ENCODE measurements at regions not wholly inside any gene's neighbourhood (a gene's known extent, or its start where the extent isn't known, plus 50 kb on each side); places are given as distances from the start of the nearest gene placed in this dataset.

- Histone ChIP-seq H3K9ac (no peak overlapping the region), H3K27me3 (ENCODE audit: insufficient read depth) (no peaks in the 10 kb centered on the region), H3K27ac (ENCODE audit: low read depth in 2 of 2, low read length in 1 of 2) (no peak overlapping the region), H3K9me3 (no peaks in the 10 kb centered on the region), H4K20me1 (ENCODE audit: insufficient read depth) (no peaks in the 10 kb centered on the region), H3F3A (replicated peaks; ENCODE audit: insufficient read depth) (no peaks in the 10 kb centered on the region), H3K4me1 (ENCODE audit: control insufficient read depth in 1 of 2, insufficient read depth in 2 of 2, low read depth in 1 of 2, low read length in 1 of 2) (no peaks in the 10 kb centered on the region), H3K36me3 (replicated peaks in 1 of 2; ENCODE audit: control insufficient read depth in 1 of 2, insufficient read depth in 2 of 2, low read length in 1 of 2) (no peaks in the 10 kb centered on the region), H3K4me2 (no peak overlapping the region), H3K79me2 (ENCODE audit: insufficient read depth) (no peaks in the 10 kb centered on the region), H3K9me2 (no peaks in the 10 kb centered on the region), H3K4me3 (ENCODE audit: low read depth in 2 of 2, low read length in 1 of 2) (no peak overlapping the region), H2AFZ (ENCODE audit: low read depth) (no peak overlapping the region)
- 56% methylated on average over 7 of the region's 7 CpGs for WGBS (ENCODE audit: low lambda C conversion rate)
- POLR2A ChIA-PET: no interaction called here
- DNase-seq: no peak
- CTCF ChIA-PET: interaction anchor here (1.3 kb wide), 1 partner anchor 29 kb away, joined by 4 read pairs; no protein-coding TSS in a partner anchor
- TF ChIP-seq EP300 (IDR thresholded peaks at IDR 0.05; ENCODE audit: borderline replicate concordance in 1 of 2, low read depth in 1 of 2, low read length in 1 of 2) (no peak), NFIC (IDR thresholded peaks at IDR 0.05; ENCODE audit: borderline replicate concordance) (no peak), FOXJ3 (CRISPR knock-in tag; IDR thresholded peaks at IDR 0.05) (no peak), SMC3 (IDR thresholded peaks at IDR 0.05; ENCODE audit: low read depth, low read length) (no peak), RAD21 (IDR thresholded peaks at IDR 0.05; ENCODE audit: low read length) (no peak), MEF2A (IDR thresholded peaks at IDR 0.05; ENCODE audit: borderline replicate concordance, low read depth) (no peak), ELF1 (IDR thresholded peaks at IDR 0.05) (no peak), REST (IDR thresholded peaks at IDR 0.05; ENCODE audit: low read depth, low read length) (no peak), USF2 (IDR thresholded peaks at IDR 0.05; ENCODE audit: borderline replicate concordance, low read depth, low read length) (no peak), GABPA (IDR thresholded peaks at IDR 0.05; ENCODE audit: low read depth) (no peak), JUND (IDR thresholded peaks at IDR 0.05) (no peak), RXRA (IDR thresholded peaks at IDR 0.05; ENCODE audit: borderline replicate concordance, low read depth) (no peak), USF1 (IDR thresholded peaks at IDR 0.05; ENCODE audit: borderline replicate concordance, low read depth) (no peak), CHD2 (IDR thresholded peaks at IDR 0.05; ENCODE audit: low read length, partially characterized antibody) (no peak), NRF1 (IDR thresholded peaks at IDR 0.05; ENCODE audit: low read depth, low read length) (no peak), ZBTB33 (IDR thresholded peaks at IDR 0.05; ENCODE audit: borderline replicate concordance, low read depth) (no peak), POLR2AphosphoS5 (IDR thresholded peaks at IDR 0.05; ENCODE audit: low read depth, low read length) (no peak)
Observed at GRCh38 chr5:68122439-68123328, 92.9 kb upstream of the PIK3R1 start.
